B cell (primary cell): ENCODE measurements at regions not wholly inside any gene's neighbourhood (a gene's known extent, or its start where the extent isn't known, plus 50 kb on each side); places are given as distances from the start of the nearest gene placed in this dataset.

ENCODE experiments used
- CTCF ChIP-seq: fragments of 200-600 bp; IDR thresholded peaks from one replicate; pipeline ENCODE4 v1.8.0; 2022; ENCODE audit warnings: antibody characterized with exemption, mild to moderate bottlenecking
- EZH2 ChIP-seq: IDR thresholded peaks from 2 replicates; pipeline ENCODE4 v1.6.1; 2012; ENCODE audit warnings: borderline replicate concordance, low read depth, mild to moderate bottlenecking, moderate library complexity, low read length; ENCODE audit not compliant: insufficient read depth, poor library complexity, severe bottlenecking

DNA sequence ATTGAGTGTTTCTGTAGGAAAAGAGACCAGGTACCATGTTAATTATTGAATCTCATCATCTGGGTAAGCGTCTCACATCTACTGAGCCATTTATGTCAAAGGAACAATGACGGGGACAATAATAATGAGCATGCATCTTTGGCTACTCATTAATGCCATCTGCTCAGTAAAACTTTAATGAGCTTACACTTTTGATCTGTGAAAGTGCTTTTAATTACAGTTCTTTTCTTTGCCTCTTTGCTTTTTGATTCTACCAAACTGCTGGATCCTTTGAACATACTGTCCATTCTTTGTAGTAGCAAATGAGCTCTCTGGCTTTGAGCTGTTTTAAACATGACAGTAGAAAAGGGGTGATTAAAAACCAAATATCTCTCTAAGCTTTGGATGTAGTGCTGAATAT lies 181.2 kb upstream of the IVNS1ABP start:
- TF ChIP-seq CTCF (no peak), EZH2 (no peak)
